NCI-H82 (cell line): ENCODE measurements at regions not wholly inside any gene's neighbourhood (a gene's known extent, or its start where the extent isn't known, plus 50 kb on each side); places are given as distances from the start of the nearest gene placed in this dataset.
"Not testable (repeated sequence)": the region's sequence is repeated elsewhere in the genome, so short reads cannot be mapped to it uniquely, and the experiment has no call there.

Experiments
- DNase-seq: peaks from one replicate; lab custom pipeline; 2025; lab: John Stamatoyannopoulos, UW

DNA sequence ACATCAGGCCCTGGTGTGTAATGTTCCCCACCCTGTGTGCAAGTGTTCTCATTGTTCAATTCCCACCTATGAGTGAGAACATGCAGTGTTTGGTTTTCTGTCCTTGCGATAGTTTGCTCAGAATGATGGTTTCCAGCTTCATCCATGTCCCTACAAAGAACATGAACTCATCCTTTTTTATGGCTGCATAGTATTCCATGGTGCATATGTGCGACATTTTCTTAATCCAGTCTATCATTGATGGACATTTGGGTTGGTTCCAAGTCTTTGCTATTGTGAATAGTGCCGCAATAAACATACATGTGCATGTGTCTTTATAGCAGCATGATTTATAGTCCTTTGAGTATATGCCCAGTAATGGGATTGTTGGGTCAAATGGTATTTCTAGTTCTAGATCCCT lies 60.5 kb upstream of the PSME4 start:
- not testable (repeated sequence) for DNase-seq

GRCh38 chr2:54030806-54031205 lies 60.0 kb upstream of the PSME4 start:
- DNase-seq: no peak

GRCh38 chr2:54030396-54030741 lies 59.6 kb upstream of the PSME4 start:
- no peak for DNase-seq

DNA sequence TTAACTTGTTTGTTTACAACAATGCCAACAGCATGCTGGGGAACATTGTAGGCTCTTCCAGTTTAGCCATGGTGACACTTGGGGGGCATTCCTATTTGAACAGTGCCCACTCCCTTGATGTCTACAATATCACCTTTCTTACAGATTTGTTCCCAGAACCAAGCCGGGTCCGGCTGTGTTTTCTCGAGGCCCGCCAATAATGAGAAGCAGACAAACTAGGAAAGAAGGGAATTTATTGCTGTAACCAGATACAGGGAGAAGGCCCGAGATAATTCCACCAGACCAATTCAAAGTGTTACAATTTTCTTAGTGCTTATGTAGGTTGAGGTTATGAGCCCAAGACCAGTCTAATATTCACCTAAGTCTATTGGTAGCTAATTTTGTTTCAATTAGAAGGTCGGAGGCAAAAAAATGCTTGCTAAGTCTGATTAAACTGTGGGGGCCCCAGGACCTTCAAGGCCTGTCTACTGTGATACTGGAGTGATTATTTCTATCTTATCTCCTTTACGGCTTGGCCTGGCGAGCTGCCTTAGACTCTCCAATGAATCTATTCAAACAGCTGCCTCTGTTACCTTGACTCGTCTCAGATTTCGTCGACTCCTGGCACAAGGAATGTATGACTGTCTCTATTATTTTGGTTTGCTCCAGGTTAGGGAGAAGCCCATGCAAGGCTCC lies 59.1 kb upstream of the PSME4 start:
- peak; percentile 5 for DNase-seq

GRCh38 chr2:54025463-54026075 lies 54.8 kb upstream of the PSME4 start:
- DNase-seq: not testable (repeated sequence)

DNA sequence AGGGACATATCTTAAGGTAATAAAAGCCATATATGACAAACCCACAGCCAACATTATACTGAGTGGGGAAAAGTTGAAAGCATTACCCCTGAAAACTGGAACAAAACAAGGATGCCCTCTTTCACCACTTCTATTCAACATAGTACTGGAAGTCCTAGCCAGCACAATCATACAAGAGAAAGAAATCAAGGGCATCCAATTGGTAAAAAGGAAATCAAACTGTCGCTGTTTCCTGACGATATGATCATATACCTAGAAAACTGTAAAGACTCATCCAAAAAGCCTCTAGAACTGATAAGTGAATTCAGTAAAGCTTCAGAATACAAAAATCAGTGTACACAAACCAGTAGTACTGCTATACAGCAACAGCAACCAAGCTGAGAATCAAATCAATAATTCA lies 53.8 kb upstream of the PSME4 start:
- DNase-seq: no peak

DNA sequence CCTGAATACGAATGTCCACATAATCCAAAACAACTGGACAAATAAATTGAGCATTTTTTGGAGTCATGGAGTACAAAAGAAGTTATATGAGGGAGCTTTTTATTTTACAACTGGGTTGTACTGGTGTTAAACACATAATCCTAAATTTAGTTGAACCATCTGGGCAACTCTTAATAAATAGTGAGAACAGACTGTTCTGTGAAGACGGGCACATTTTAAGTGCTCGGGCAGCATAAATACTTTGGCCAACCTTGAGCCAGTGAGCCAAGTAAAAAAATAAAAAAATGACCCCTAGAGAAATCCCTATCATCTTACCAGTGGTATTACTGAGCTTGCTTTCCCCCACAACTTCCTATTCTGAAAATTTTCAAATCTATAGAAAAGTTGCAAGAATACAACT lies 50.9 kb upstream of the PSME4 start:
- no peak for DNase-seq

- no peak for DNase-seq
Measured at GRCh38 chr2:54020793-54021414, 50.1 kb upstream of the PSME4 start.
